Tibial artery (tissue), 4 donors: ENCODE measurements at regions not wholly inside any gene's neighbourhood (a gene's known extent, or its start where the extent isn't known, plus 50 kb on each side); places are given as distances from the start of the nearest gene placed in this dataset.

Experiments
- DNase-seq, 2 donors: peaks; one replicate each; pipeline ENCODE4 v3.0.0-alpha.2; 2019
- H3K27ac ChIP-seq, 2 donors: fragments of 200-600 bp; sonication (generic) in 1 of 2; 1 replicate in 1 of 2; 2 replicates in 1 of 2; pipeline ENCODE4 v1.5.1; 2018 to 2019; ENCODE audit warnings: mild to moderate bottlenecking in 1 of 2
- H3K27me3 ChIP-seq, 2 donors: fragments of 200-600 bp; sonication (generic) in 1 of 2; one replicate each; pipeline versions ENCODE4 v1.5.1 to v1.6.0; 2016 to 2019
- H3K36me3 ChIP-seq, 3 donors: fragments of 200-600 bp; sonication (generic) in 2 of 3; one replicate each; pipeline ENCODE4 v1.5.1; 2016 to 2019; ENCODE audit warnings: mild to moderate bottlenecking in 2 of 3
- H3K4me1 ChIP-seq, 4 donors: fragments of 200-600 bp; sonication (generic) in 2 of 4; 1 replicate in 3 of 4; 2 replicates in 1 of 4; pipeline ENCODE4 v1.5.1; 2016 to 2019
- H3K4me3 ChIP-seq, 2 donors: fragments of 200-600 bp; sonication (generic) in 1 of 2; 1 replicate in 1 of 2; 2 replicates in 1 of 2; pipeline ENCODE4 v1.5.1; 2018 to 2019; ENCODE audit warnings: mild to moderate bottlenecking in 2 of 2
- H3K9me3 ChIP-seq, 3 donors: fragments of 200-600 bp; sonication (generic) in 1 of 3; one replicate each; pipeline ENCODE4 v1.5.1; 2016 to 2019
- intact Hi-C: fragments of 100-400 bp; cut with DNase I; formaldehyde crosslinking; loops from one replicate; pipeline ENCODE4 v1.15.0; 2023; ENCODE audit warnings: low total_unique reads
- TF ChIP-seq, protein P1 (sequence below), 2 experiments: fragments of 200-600 bp in 1 of 2; fragments of 450-650 bp in 1 of 2; IDR thresholded peaks; one replicate each; pipeline ENCODE4 v1.5.1; 2017 to 2019; ENCODE audit warnings: antibody characterized with exemption in 2 of 2, mild to moderate bottlenecking in 1 of 2, moderate library complexity in 1 of 2

DNA sequence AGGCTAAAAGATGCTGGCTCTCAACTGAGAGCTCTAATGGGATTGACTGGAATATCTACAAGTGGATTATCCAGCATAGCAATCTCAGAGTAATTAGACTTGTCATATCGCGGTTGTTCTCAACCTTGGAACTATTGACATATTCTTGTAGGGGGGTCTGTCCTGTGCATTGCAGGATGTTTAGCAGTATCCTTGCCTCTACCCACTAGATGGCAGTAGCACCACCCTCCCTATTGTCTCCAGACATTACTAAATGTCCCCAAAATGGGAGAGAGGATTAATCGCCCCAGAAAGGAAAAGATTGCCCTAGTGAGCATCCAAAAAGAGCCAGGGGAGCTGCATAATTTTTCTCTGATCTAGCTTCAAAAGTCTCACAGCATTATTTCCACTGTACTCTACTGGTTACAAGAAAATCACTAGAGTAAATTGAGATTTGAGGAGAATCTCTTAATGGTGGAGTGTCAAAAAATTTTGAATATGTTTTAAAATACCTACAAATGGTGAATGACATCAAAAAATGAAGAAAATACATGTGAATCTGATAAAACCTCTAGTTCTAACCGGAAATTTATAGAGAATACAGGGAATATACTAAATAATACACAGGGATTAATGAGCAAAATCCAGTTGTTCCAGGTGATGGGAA is 388.2 kb upstream of the AGTR1 start:
- Histone ChIP-seq H3K9me3 (no peaks in the 10 kb centered on the region), H3K27ac (no peak overlapping the region), H3K4me1 (no peaks in the 10 kb centered on the region), H3K4me3 (no peak overlapping the region), H3K36me3 (no peaks in the 10 kb centered on the region), H3K27me3 (no peaks in the 10 kb centered on the region)
- DNase-seq = peak in 1 of 2 donors; percentile 22
- TF ChIP-seq, protein P1, sequence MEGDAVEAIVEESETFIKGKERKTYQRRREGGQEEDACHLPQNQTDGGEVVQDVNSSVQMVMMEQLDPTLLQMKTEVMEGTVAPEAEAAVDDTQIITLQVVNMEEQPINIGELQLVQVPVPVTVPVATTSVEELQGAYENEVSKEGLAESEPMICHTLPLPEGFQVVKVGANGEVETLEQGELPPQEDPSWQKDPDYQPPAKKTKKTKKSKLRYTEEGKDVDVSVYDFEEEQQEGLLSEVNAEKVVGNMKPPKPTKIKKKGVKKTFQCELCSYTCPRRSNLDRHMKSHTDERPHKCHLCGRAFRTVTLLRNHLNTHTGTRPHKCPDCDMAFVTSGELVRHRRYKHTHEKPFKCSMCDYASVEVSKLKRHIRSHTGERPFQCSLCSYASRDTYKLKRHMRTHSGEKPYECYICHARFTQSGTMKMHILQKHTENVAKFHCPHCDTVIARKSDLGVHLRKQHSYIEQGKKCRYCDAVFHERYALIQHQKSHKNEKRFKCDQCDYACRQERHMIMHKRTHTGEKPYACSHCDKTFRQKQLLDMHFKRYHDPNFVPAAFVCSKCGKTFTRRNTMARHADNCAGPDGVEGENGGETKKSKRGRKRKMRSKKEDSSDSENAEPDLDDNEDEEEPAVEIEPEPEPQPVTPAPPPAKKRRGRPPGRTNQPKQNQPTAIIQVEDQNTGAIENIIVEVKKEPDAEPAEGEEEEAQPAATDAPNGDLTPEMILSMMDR (IDR thresholded peaks at IDR 0.05) = peak; percentile 37 to 41
- intact Hi-C loops = no loop called here

DNA sequence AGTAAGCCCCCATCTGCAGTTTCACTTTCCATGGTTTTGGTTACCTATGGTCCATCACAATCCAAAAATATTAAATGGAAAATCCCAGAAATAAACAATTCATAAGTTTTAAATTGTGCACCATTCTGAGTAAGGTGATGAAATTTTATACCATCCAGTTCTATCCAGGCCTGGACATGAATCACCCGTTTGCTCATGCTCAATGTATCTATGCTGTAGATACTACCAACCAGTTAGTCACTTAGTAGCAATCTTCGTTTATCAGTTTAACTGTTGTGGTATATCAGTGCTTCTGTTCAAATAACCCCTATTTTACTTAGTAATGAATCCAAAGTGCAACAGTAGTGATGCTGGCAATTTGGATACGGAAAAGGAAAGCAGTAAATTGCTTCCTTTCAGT is 381.9 kb upstream of the AGTR1 start:
- Histone ChIP-seq H3K36me3 (no peaks in the 10 kb centered on the region), H3K4me3 (no peak overlapping the region), H3K4me1 (no peaks in the 10 kb centered on the region), H3K9me3 (no peaks in the 10 kb centered on the region), H3K27ac (no peak overlapping the region), H3K27me3 (no peaks in the 10 kb centered on the region)
- intact Hi-C loops = no loop called here
- DNase-seq = no peak
- TF ChIP-seq, protein P1 (IDR thresholded peaks at IDR 0.05) = no peak

DNA sequence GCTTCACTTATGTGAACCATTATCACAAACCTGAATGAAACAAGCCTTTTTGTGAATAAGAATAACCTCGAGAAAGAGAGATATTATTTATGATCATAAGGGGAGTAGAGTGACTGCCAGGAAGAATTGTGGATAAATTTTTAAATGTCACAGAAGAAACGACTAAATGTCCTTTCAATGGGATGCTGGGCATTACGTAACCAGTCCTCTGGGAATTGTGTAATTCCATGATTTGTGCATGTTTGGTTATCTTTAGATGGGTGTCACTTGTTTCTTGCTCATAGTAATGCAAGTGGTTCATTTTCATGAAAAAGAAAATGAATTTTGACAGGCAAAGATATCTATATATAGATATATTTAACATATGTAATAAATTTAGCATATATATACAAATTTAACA is 379.5 kb upstream of the AGTR1 start:
- DNase-seq = no peak
- Histone ChIP-seq H3K4me3 (no peak overlapping the region), H3K27ac (no peak overlapping the region), H3K36me3 (no peaks in the 10 kb centered on the region), H3K9me3 (no peaks in the 10 kb centered on the region), H3K27me3 (no peaks in the 10 kb centered on the region), H3K4me1 (no peaks in the 10 kb centered on the region)
- TF ChIP-seq, protein P1 (IDR thresholded peaks at IDR 0.05) = no peak
- intact Hi-C loops = no loop called here

DNA sequence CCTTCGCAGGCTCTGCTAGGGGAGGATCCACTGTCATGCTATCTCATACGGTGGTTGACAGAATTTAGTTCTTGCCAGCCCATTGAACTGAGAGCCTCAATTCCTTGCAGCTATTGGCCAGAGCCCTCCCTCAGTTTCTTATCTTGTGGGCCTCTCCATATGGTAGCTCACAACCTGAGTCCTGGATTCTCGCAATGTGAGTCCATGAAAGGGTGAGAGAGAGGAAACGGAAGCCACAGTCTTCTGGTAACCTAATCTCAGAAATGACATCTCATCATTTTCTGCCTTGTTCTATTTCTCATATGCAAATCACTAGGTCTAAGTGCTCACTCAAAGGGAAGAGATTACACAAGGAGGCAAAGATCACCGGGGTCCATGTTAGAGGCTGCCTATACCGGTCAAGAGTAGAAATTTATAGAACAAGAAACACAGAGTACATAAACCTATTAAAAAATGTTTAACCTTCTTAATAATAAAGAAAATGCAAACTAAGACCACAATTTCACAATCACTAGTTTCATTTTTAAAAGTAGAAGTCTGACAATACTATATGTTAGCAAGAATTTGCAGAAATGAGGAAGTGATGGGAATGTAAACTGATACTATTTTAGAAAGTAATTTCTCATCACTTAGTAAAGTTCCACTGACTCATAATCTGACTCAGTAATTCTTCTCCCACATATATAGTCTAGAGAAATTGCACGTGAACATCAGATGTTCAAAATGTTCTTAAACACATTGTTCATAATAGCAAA is 378.4 kb upstream of the AGTR1 start:
- Histone ChIP-seq H3K9me3 (no peaks in the 10 kb centered on the region), H3K4me3 (no peak overlapping the region), H3K4me1 (no peaks in the 10 kb centered on the region), H3K27me3 (no peaks in the 10 kb centered on the region), H3K27ac (no peak overlapping the region), H3K36me3 (no peaks in the 10 kb centered on the region)
- intact Hi-C loops = no loop called here
- no peak for DNase-seq
- TF ChIP-seq, protein P1 (IDR thresholded peaks at IDR 0.05) = no peak

DNA sequence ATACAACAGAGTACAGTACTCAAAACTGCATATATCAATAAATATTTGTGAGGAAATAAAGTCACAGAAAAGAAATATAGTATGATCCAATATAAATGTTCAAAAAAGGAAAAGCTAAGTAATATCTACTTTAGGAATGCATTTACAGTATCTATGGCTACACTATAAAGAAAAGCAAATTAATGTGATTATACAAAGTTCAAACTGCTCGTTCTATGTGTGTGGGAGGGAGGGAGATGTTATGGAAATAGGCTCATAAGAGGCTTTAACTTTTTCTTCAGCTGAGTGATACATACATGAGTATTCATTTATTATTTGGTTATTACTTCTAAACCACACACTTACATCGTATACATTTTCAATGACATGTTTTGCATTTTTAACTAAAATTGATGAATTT is 377.7 kb upstream of the AGTR1 start:
- no peaks in the 10 kb centered on the region for H3K9me3 ChIP-seq
- H3K4me3 ChIP-seq = no peak overlapping the region
- intact Hi-C loops = no loop called here
- H3K27me3 ChIP-seq = no peaks in the 10 kb centered on the region
- H3K4me1 ChIP-seq = no peaks in the 10 kb centered on the region
- H3K36me3 ChIP-seq = no peaks in the 10 kb centered on the region
- TF ChIP-seq, protein P1 (IDR thresholded peaks at IDR 0.05) = no peak
- no peak overlapping the region for H3K27ac ChIP-seq
- DNase-seq = no peak
